HT1080 (cell line): ENCODE measurements at regions not wholly inside any gene's neighbourhood (a gene's known extent, or its start where the extent isn't known, plus 50 kb on each side); places are given as distances from the start of the nearest gene placed in this dataset.

Experiments used
- DNase-seq: peaks from one replicate; pipeline ENCODE4 v3.0.0-alpha.2; 2015; ENCODE audit warnings: low read depth

- DNase-seq, result no peak
These were observed 50.9 kb upstream of the A1CF start for GRCh38 chr10:50936335-50936734.

GRCh38 chr10:50937230-50937907 lies 51.9 kb upstream of the A1CF start:
- DNase-seq, result peak; percentile 21

GRCh38 chr10:50941629-50942028 lies 56.2 kb upstream of the A1CF start:
- DNase-seq, result no peak

- no peak for DNase-seq
These were observed 61.8 kb upstream of the A1CF start for GRCh38 chr10:50946991-50947781.

DNA sequence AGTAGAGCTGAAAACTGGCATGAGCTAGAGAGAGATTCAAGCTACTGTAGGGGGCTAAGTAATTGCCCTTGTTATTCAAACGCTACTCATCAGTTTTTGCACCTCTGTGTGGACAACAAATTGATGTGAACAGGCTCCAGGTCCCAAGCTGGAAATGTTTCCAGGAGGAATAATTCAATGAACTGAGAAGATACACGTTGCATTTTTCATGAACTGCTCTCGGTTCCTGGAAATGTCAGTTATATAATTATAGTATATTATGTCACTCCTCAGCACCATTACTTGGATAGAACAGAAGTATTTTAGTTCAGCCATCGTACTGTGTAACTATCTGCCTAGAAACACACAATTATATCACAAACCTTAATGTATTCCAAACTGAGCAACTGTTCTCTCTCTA lies 65.9 kb upstream of the A1CF start:
- DNase-seq, result no peak

DNA sequence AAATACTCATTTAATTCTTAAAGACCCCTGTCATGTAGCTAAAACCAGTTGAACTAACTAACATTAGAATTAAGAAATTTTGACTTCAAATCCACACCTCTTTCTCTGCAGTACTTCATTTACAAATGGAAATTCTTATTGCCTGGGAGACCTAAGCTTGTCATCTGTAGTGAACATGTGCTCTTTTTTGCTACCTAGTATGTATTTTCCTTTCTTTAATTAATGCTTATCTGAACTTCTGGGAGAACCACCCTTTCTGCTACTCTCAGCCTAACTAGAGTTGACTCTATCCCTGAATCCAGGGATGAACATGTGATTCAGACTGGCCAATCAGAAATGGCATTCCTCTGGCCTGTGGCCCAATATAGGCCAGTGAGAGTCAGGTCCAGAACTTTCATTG lies 75.9 kb upstream of the A1CF start:
- DNase-seq, result no peak

GRCh38 chr10:50963063-50963462 lies 77.6 kb upstream of the A1CF start:
- DNase-seq, result no peak

- no peak for DNase-seq
These were observed 83.1 kb upstream of the A1CF start for GRCh38 chr10:50968386-50969091.

GRCh38 chr10:50972591-50972990 lies 87.2 kb upstream of the A1CF start:
- DNase-seq, result no peak

GRCh38 chr10:50981385-50981784 lies 92.9 kb upstream of the PRKG1 start:
- DNase-seq, result no peak

DNA sequence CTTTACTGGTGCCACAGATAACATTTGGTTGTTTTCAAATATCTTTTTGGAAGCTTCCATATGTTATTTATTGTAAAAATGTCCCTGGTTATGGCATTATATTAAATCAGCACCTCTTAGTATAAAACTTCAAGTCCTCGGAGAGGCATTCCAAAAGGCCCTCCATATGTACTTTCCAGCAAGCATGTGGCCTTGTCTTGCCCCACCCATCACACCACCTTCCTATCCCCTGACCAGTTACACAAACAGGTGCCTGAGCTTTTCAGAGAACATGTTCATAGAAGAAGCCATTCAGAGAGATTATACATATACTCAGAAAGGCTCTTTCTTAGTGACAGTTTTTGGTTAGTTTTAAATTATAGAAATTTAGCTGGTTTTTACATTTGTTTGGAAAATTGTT lies 92.4 kb upstream of the PRKG1 start:
- DNase-seq, result no peak

DNA sequence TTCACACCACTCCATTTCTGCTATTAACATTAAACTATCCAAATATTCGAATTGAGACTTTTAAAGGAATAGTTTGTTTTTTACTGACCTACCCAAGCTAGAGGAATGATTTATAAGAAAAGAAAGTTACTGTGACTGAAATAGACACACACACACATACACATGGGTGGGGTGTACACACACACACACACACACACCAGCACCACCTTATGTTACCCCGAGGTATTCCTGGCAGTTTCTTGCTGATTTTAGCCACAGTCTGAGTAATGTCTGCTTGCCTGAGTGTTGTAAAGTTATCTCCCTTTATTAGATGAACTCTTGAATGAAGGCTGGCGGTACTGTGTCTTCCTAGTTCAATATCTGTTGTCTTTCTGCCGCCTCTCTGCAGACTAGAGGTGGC lies 91.3 kb upstream of the PRKG1 start:
- no peak for DNase-seq

DNA sequence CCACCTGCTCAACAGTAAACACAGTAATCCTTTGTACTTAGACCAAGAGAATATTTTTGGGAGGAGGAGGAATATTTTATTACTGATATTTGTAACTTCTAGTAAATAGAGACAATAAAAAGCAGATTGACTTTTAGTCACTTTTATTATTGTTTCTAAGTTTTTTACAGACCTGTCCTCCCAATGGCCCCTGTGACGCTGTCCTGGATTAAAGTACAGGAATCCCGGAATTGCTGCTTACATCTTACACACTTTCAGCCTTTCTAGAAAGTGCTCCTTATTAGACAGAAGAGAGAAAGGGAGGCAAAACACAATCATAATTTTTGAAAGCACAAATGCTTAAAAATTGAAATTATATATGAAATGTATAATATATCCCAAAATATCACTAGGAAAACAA lies 86.4 kb upstream of the PRKG1 start:
- DNase-seq, result no peak

- peak; percentile 48 for DNase-seq
These were observed 85.5 kb upstream of the PRKG1 start for GRCh38 chr10:50988792-50989191.

GRCh38 chr10:50990568-50991455 lies 83.5 kb upstream of the PRKG1 start:
- DNase-seq, result peak; percentile 76

DNA sequence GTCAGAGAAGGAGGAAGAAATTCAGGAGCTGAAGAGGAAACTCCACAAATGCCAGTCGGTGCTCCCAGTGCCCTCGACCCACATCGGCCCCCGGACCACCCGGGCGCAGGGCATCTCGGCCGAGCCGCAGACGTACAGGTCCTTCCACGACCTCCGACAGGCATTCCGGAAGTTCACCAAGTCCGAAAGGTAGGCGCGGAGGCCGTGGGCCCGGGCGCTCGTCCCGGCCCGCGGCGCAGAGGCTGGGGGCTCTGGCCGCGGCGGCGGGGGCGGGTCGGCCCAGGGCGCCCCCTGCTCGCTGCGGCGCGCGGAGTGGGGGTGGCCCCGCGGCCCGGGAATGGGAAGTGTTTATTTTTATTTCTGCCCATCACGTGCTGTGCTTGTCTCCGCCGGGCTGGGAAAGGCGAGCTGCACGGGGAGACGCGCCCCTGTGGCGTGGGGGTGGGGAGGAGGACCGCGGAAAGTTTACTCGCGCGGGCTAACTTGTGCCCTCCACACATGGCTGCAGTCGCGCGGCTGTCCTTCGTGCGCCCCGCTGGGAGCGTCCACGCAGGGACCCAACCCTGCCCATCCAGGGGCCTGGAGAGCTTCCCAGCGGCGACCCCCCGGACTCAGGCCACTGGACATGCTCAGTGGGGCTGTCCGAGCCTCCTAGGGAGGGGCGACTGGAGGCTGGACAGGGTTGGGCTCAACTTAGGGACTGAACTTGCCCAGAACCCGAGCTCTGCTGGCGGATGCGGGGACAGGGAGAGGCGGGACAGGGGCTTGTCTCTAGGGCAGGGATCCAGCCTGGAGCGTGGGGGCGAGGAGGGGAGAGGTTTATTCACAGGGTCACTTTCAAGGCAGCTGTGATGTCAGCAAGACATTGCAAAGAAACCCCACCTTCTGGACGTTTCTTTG lies 82.6 kb upstream of the PRKG1 start:
- peak; percentile 11 for DNase-seq

DNA sequence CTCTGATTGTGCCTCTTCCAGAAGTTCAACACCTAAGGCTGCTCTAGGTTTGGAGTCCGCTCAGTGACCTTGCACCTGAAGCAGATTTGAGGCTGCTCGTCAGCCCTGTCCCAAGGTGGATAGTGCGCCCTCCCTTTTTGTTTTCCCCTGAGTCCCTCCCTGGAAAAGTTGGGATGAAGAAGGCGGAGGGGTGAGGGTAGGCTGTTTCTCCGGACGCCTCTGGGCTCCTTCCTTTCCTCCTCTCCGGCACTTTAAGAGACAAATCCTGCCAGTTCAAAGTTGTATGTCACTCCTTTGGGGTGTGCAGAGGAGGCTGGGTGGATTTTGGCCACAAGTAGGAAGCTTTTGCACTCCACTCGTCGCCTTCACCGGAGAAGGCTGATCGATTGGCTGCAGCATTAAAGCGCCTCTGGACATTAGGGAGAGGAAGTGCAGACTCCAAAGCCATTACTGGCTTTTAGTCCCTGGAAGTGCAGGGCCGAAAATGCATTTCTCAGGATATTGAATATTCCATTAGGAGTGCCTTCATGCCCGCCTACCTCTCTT lies 81.9 kb upstream of the PRKG1 start:
- no peak for DNase-seq

DNA sequence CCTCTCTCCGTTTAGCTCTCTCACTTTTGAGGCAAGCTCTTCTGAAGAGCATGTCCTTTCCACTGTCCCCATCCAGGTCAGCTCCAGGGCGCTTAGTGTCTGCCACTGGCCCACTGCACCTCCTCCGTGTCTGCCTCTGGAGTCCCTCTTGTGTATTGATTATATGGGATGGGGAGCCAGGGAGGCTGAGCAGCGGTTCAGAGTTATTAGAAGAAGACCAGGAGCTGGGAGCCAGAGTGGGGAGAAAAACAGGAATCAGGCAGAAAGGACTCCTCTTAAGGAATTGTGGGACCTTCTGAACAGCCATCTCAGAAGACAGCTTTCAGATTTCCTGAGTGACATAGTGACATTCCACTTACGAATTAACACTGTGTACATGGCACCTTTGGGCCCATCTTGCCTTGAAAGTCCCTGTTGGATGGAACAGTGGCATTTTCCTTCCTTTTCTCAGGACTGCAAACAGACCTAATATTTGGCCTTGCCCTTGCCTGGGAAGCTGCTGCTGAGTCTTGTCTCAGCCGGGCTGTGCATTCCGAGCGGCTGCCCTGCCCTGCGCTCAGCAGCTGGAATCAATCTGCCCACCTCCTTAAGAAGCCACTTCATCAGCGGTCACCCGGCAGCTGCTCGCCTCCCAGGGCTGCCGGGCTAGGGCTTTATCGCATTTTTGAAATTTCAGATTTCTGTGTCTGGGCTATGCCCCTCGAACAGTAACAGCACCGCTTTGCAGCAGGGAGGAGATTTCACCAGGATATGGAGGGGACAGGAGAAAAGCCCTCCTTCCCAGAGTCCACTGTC lies 81.1 kb upstream of the PRKG1 start:
- DNase-seq, result no peak

- no peak for DNase-seq
These were observed 80.5 kb upstream of the PRKG1 start for GRCh38 chr10:50993771-50994251.
